Renal cortical epithelial cell (primary cell): ENCODE measurements at regions not wholly inside any gene's neighbourhood (a gene's known extent, or its start where the extent isn't known, plus 50 kb on each side); places are given as distances from the start of the nearest gene placed in this dataset.
"Not testable (repeated sequence)": the region's sequence is repeated elsewhere in the genome, so short reads cannot be mapped to it uniquely, and the experiment has no call there.

Experiments
- DNase-seq: peaks from one replicate; pipeline ENCODE4 v3.0.0-alpha.2; 2011; ENCODE audit warnings: low read depth

DNA sequence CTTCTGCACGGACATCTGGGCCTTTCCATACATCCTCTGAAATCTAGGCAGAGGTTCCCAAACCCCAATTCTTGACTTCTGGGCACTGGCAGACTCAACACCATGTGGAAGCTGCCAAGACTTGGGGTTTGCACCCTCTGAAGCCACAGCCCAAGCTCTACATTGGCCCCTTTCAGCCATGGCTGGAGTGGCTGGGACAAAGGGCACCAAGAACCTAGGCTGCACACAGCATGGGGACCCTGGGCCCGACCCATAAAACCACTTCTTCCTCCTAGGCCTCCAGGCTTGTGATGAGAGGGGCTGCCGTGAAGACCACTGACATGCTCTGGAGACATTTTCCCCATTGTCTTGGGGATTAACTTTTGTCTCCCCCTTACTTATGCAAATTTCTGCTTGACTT, 158.0 kb downstream of the GNAI1 start:
- DNase-seq = not testable (repeated sequence)

- peak; percentile 69 for DNase-seq
Measured at GRCh38 chr7:80288175-80289122, 153.8 kb downstream of the GNAI1 start.

DNA sequence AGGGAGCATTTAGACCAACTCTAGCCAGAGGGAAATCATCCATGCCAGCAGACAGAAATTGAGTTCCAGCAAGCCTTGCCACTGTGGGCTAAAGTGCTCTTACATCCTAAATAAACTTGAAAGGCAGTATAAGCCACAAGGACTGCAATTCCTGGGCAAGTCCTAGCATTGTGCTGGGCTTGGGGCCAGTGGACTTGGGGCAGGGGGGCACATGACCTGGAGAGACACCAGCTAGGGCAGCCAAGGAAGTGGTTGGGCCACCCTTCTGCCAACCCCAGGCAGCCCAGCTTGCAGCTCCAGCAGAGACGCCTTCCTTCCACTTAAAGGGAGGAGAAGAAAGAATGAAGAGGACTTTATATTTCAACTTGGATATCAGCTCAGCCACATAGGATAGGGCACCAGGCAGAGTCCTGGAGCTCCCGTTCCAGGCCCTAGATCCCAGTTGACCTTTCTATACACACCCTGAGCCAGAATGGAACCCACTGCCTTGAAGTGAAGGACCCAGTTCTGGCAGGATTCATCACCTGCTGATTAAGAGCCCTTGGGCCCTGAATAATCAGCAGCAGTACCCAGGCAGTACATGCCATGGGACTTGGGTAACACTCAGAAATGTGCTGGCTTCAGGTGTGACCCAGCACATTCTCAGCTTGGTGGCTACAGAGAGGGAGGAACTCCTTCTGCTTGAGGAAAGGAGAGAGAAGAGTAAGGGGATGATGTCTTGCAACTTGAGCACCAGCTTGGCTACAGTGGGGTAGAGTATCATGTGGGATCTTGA, 153.0 kb downstream of the GNAI1 start:
- DNase-seq = peak; percentile 39

DNA sequence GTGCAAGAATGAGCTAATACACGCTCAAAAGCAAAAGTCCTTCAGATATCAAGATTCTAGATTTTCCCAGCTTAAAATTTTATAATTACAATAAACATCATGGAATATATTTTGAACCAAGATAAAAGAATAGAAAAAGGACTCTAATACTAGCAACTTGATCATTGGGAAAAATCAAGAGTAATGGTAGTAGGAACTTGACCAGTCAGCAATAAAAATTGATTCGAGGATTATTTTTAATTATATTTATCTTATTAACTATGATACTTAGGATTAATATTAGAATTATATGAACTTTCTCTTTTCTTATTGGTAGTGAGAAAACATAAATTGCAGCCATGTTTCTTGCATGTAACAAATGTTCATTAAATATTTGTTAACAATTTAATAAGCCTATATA, 152.0 kb downstream of the GNAI1 start:
- DNase-seq = no peak

- DNase-seq = peak; percentile 70
Measured at GRCh38 chr7:80284855-80285254, 150.2 kb downstream of the GNAI1 start.

DNA sequence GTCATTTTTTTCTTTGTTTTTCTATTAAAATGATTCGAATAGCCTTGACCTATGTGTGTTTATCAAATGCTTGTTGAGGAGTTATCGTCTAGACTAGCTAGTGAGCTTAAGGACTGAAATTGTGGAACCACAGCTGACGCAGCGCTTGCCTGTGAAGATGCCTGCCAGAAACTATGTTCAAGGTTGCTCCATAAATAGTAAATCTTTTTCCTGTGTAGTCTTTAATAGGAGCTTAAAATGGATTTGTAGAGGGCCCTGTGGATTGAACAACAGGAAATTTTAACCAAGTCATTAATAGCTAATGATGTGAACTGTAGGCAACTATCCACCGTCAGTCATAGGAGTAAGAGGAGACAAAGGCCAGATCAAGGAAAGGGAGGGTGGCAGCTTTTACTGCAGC, 145.1 kb downstream of the GNAI1 start:
- DNase-seq = no peak

- no peak for DNase-seq
Measured at GRCh38 chr7:80278737-80279136, 144.1 kb downstream of the GNAI1 start.

DNA sequence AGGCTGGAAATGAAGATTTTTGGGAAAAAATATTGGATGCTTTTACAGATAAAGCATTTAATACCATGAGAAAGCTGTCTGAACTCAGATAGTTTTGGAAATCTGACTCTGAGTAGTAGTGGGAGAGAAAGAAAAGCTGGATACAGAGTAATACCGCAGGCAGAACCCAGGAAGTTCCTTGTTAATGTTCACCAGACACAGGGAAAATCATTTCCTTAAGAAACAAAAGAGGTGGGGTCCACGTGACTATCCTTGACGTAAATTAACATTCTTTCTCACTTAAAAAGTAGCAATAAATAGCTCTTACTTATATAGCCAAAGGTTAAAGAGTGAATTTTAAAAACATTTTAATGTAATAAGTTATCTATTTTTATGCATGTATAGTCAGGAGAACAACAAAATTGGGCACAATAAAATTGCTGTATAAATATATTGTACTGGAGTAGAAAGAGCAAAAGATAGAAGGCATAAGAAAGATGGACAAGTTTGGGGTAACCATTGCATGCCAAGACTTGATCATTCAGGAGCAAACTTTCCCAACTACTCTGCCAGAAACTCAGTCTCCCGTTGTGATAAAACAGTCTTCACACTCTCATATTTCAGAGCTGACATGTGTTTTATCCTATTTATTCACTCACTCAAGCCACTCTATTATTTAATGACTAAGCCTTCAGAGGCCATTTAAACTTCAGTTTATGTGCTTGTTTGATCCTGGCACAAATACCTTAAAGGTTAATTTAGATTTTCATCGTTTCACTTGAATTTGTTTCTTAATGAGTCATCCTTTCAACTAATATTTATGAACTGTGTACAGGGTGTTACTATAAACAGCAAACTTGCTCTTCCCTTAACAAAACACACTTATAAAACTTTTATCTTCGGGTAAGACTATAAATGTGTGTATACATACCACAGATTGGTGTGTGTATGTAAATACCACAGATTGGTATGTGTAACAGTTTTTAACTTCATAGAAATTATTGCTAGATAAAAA, 143.1 kb downstream of the GNAI1 start:
- DNase-seq = peak; percentile 99
